ENCODE measurements at regions not wholly inside any gene's neighbourhood (a gene's known extent, or its start where the extent isn't known, plus 50 kb on each side); places are given as distances from the start of the nearest gene placed in this dataset.

- TF ChIP-seq CTCF (IDR thresholded peaks at IDR 0.05) (no peak), EP300 (IDR thresholded peaks at IDR 0.05; ENCODE audit: low read depth) (no peak)
These were observed 1306.3 kb upstream of the EPHA6 start for GRCh38 chr3:95508124-95508523.

Data from transverse colon (tissue), 3 donors.